HG03378 (cell line): ENCODE measurements at regions not wholly inside any gene's neighbourhood (a gene's known extent, or its start where the extent isn't known, plus 50 kb on each side); places are given as distances from the start of the nearest gene placed in this dataset.

Experiments
- ATAC-seq: cut with Tn5 transposase; IDR thresholded peaks from one replicate; pipeline ENCODE4 v1.9.1; 2021; ENCODE audit warnings: mild to moderate bottlenecking, moderate library complexity; ENCODE audit not compliant: unreplicated experiment

GRCh38 chr9:8096091-8096490, 296.5 kb upstream of the DMAC1 start:
- no peak for ATAC-seq

GRCh38 chr9:8095672-8096086, 296.1 kb upstream of the DMAC1 start:
- ATAC-seq: no peak

- no peak for ATAC-seq
Observed at GRCh38 chr9:8088477-8088876, 288.9 kb upstream of the DMAC1 start.

GRCh38 chr9:8085986-8086385, 286.4 kb upstream of the DMAC1 start:
- no peak for ATAC-seq

- ATAC-seq: no peak
Observed at GRCh38 chr9:8078641-8079140, 279.1 kb upstream of the DMAC1 start.

GRCh38 chr9:8074713-8075286, 275.2 kb upstream of the DMAC1 start:
- no peak for ATAC-seq

GRCh38 chr9:8071445-8071798, 271.8 kb upstream of the DMAC1 start:
- no peak for ATAC-seq

GRCh38 chr9:8070779-8071444, 271.3 kb upstream of the DMAC1 start:
- no peak for ATAC-seq

- no peak for ATAC-seq
Observed at GRCh38 chr9:8062459-8062858, 262.9 kb upstream of the DMAC1 start.

- ATAC-seq: no peak
Observed at GRCh38 chr9:8053501-8053900, 253.9 kb upstream of the DMAC1 start.

GRCh38 chr9:8052991-8053390, 253.4 kb upstream of the DMAC1 start:
- ATAC-seq: no peak

- no peak for ATAC-seq
Observed at GRCh38 chr9:8037745-8038144, 238.2 kb upstream of the DMAC1 start.

GRCh38 chr9:8036914-8037524, 237.4 kb upstream of the DMAC1 start:
- no peak for ATAC-seq

- no peak for ATAC-seq
Observed at GRCh38 chr9:8033794-8034193, 234.2 kb upstream of the DMAC1 start.

- no peak for ATAC-seq
Observed at GRCh38 chr9:8030095-8030494, 230.5 kb upstream of the DMAC1 start.

- no peak for ATAC-seq
Observed at GRCh38 chr9:8027351-8027750, 227.8 kb upstream of the DMAC1 start.

- no peak for ATAC-seq
Observed at GRCh38 chr9:8025551-8025950, 226.0 kb upstream of the DMAC1 start.

GRCh38 chr9:8020186-8020585, 220.6 kb upstream of the DMAC1 start:
- ATAC-seq: no peak

- ATAC-seq: no peak
Observed at GRCh38 chr9:8019636-8020035, 220.1 kb upstream of the DMAC1 start.

- no peak for ATAC-seq
Observed at GRCh38 chr9:8014997-8015682, 215.6 kb upstream of the DMAC1 start.

GRCh38 chr9:8012986-8013385, 213.4 kb upstream of the DMAC1 start:
- no peak for ATAC-seq

- ATAC-seq: no peak
Observed at GRCh38 chr9:8011974-8012373, 212.4 kb upstream of the DMAC1 start.
